ENCODE measurements at regions not wholly inside any gene's neighbourhood (a gene's known extent, or its start where the extent isn't known, plus 50 kb on each side); places are given as distances from the start of the nearest gene placed in this dataset.

- TF ChIP-seq ZNF274 (IDR thresholded peaks at IDR 0.05; ENCODE audit: low read depth, low read length), result no peak
- TF ChIP-seq YY1 (IDR thresholded peaks at IDR 0.05; ENCODE audit: insufficient read depth, insufficient read length), result no peak
- no peak for TF ChIP-seq SUZ12 (IDR thresholded peaks at IDR 0.05; ENCODE audit: extremely low read depth, insufficient read depth, insufficient read length)
Observed at GRCh38 chr2:8044046-8044594, 637.7 kb upstream of the ID2 start.

All from NT2/D1 (cell line).